Neutrophil (primary cell): ENCODE measurements at regions not wholly inside any gene's neighbourhood (a gene's known extent, or its start where the extent isn't known, plus 50 kb on each side); places are given as distances from the start of the nearest gene placed in this dataset.
"Not testable (repeated sequence)": the region's sequence is repeated elsewhere in the genome, so short reads cannot be mapped to it uniquely, and the experiment has no call there.

Source experiments
- H3K27ac ChIP-seq: fragments of 200-600 bp; sonication (generic); 2 replicates; pipeline ENCODE4 v1.5.1; 2016; ENCODE audit warnings: mild to moderate bottlenecking, moderate library complexity
- H3K27me3 ChIP-seq: fragments of 200-600 bp; sonication (generic); 2 replicates; pipeline ENCODE4 v1.6.0; 2016; ENCODE audit warnings: mild to moderate bottlenecking
- H3K36me3 ChIP-seq: fragments of 200-600 bp; sonication (generic); 2 replicates; pipeline ENCODE4 v1.5.1; 2017
- H3K4me1 ChIP-seq, 2 experiments: fragments of 200-600 bp in 1 of 2; sonication (generic) in 1 of 2; 1 replicate in 1 of 2; 2 replicates in 1 of 2; pipeline versions ENCODE4 v1.5.1 to v1.6.1; 2013 to 2016; ENCODE audit warnings: low read depth in 1 of 2, low read length in 1 of 2, mild to moderate bottlenecking in 1 of 2, moderate library complexity in 1 of 2; ENCODE audit not compliant: control insufficient read depth in 1 of 2, insufficient read depth in 1 of 2
- H3K4me3 ChIP-seq, 2 experiments: fragments of 200-600 bp in 1 of 2; sonication (generic) in 1 of 2; 1 replicate in 1 of 2; 2 replicates in 1 of 2; pipeline ENCODE4 v1.5.1; 2013 to 2016; ENCODE audit warnings: low read depth in 1 of 2, low read length in 1 of 2, mild to moderate bottlenecking in 1 of 2, moderate library complexity in 1 of 2
- H3K9me3 ChIP-seq: fragments of 200-600 bp; sonication (generic); 2 replicates; pipeline ENCODE4 v1.5.1; 2016
- TF ChIP-seq, protein P1 (sequence below): fragments of 200-600 bp; sonication (generic); IDR thresholded peaks from 2 replicates; pipeline ENCODE4 v1.5.1; 2016; ENCODE audit warnings: antibody characterized with exemption

DNA sequence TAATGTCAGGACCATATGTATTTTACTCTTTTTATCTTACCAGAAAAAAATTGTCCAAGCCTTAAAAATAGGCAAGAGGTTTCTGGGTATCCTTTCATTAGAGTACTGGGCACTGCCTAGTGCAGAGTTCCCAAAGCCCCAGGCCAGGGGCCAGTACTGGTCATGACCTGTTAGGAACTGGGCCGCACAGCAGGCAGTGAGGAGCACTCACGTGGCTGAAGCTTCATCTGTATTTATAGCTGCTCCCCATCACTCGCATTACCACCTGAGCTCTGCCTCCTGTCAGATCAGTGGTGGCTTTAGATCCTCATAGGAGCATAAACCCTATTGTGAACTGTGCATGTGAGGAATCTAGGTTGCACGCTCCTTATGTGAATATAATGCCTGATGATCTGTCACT lies 632.9 kb downstream of the UTRN start:
- H3K9me3 ChIP-seq: no peaks in the 10 kb centered on the region
- no peaks in the 10 kb centered on the region for H3K36me3 ChIP-seq
- TF ChIP-seq, protein P1, sequence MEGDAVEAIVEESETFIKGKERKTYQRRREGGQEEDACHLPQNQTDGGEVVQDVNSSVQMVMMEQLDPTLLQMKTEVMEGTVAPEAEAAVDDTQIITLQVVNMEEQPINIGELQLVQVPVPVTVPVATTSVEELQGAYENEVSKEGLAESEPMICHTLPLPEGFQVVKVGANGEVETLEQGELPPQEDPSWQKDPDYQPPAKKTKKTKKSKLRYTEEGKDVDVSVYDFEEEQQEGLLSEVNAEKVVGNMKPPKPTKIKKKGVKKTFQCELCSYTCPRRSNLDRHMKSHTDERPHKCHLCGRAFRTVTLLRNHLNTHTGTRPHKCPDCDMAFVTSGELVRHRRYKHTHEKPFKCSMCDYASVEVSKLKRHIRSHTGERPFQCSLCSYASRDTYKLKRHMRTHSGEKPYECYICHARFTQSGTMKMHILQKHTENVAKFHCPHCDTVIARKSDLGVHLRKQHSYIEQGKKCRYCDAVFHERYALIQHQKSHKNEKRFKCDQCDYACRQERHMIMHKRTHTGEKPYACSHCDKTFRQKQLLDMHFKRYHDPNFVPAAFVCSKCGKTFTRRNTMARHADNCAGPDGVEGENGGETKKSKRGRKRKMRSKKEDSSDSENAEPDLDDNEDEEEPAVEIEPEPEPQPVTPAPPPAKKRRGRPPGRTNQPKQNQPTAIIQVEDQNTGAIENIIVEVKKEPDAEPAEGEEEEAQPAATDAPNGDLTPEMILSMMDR: no peak
- H3K4me1 ChIP-seq: no peaks in the 10 kb centered on the region
- no peak overlapping the region for H3K4me3 ChIP-seq
- no peak overlapping the region for H3K27ac ChIP-seq
- no peaks in the 10 kb centered on the region for H3K27me3 ChIP-seq

DNA sequence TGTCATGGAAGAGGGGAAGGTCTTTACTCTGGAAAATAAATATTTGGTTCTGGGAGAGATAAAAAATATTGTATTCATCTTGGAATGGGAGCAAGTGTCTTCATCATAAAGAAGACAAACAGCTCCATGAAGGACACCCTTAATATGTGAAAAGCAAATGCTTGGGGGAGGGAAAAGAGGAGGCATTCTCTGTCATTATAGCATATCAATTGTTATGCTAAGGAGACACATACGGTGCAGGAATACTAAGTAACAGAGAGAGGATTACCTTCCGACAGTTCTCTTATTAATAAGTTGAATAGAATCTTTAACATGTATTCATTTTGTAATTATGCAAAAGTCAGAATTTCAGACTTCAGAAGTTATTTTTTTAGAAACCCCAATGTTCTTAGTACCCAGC lies 634.4 kb downstream of the UTRN start:
- no peaks in the 10 kb centered on the region for H3K27me3 ChIP-seq
- TF ChIP-seq, protein P1: no peak
- no peaks in the 10 kb centered on the region for H3K4me1 ChIP-seq
- H3K4me3 ChIP-seq: no peak overlapping the region
- H3K27ac ChIP-seq: no peak overlapping the region
- no peaks in the 10 kb centered on the region for H3K36me3 ChIP-seq
- H3K9me3 ChIP-seq: no peaks in the 10 kb centered on the region

DNA sequence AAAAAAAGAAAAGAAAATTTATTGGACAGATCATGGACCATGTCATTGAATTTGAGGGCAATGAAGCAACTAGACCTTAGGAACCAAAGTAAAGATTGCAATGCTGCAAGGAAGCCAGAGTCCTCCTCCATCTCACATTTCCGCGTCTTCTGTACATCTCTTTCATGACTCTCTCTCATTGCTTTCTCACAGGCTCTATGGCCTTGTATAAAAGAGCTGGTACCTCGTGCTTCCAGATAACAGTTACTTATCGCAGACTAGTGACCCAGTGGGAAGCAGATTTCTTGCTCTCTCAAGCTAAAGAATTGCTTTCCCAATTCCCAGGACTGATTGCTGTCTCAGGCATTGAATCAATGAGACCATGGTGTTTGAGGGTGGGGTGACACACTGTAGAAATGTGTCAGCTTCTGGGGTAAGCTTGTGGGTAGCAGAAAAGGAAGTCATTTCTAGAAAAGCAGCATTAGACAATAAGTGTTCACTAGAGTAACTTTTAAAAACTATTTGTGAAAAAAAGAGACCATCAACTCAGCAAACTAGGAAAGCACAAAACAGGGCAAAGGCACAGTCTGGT lies 635.3 kb downstream of the UTRN start:
- TF ChIP-seq, protein P1: no peak
- no peak overlapping the region for H3K4me3 ChIP-seq
- H3K9me3 ChIP-seq: no peaks in the 10 kb centered on the region
- no peaks in the 10 kb centered on the region for H3K36me3 ChIP-seq
- no peak overlapping the region for H3K27ac ChIP-seq
- no peaks in the 10 kb centered on the region for H3K4me1 ChIP-seq
- H3K27me3 ChIP-seq: no peaks in the 10 kb centered on the region

DNA sequence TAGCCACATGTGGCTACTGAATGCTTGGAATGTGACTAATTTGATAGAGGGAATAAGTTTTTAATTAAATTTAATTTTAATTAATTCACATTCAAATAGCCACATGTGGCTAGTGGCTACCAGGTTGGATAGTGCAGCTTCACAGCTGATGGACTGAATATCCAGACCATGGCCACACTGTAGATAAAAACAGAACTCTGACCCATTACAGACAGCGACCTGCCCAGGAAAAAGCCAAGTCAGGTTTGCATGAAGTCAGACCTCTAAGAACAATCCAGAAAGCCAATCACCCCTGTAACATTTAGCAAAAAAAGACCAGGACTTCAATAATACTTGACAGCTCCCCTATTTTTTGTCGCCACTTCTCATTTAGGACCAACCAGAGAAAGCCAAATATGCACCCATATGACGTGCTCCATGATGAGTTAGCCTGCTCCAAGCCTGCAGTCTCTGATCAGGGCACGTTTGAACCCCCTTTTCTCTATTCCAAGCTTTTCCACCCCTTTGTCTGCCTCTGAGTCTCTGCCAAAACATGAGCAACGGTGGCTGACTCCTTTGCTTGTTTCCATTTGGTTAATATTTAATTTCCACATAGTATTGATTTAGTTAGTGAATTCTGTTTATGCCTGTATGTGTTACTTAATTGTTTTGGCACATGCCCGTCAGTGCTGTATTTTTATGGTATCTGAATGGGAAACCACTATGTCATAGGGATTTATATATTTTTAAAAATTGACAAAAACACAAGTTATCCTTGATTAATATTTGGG lies 636.3 kb downstream of the UTRN start:
- TF ChIP-seq, protein P1: no peak
- Histone ChIP-seq H3K9me3 (no peaks in the 10 kb centered on the region), H3K27ac (no peak overlapping the region), H3K4me3 (no peak overlapping the region), H3K4me1 (no peaks in the 10 kb centered on the region), H3K36me3 (no peaks in the 10 kb centered on the region), H3K27me3 (no peaks in the 10 kb centered on the region)

DNA sequence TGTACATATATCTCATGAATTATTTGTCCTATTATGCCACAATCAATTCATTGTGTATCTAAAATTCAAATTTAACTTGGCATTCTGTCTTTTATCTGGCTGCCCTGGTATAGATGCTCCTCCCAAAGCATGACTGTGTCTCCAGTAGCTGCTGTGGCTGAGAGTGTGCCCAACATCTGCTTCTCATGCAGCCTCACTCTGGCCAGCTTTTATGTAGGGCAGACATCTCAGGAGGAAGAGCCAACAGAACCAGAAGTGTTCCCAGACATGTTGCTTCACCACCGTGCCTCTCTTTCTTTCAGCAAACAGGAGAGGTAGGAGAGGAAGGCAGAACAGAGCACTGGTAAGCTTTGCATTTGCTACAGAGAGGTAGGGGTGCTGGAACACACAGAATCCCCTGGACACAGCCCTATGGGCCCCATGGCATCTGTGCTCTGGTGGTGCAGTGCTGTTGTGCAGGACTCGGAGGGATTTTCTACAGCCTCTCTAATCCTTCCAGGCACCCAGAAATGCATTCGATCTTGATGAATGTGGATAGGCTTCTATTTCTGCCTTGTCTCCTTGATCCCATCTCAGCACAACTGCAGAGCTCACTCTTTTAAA lies 637.1 kb downstream of the UTRN start:
- TF ChIP-seq, protein P1: no peak

DNA sequence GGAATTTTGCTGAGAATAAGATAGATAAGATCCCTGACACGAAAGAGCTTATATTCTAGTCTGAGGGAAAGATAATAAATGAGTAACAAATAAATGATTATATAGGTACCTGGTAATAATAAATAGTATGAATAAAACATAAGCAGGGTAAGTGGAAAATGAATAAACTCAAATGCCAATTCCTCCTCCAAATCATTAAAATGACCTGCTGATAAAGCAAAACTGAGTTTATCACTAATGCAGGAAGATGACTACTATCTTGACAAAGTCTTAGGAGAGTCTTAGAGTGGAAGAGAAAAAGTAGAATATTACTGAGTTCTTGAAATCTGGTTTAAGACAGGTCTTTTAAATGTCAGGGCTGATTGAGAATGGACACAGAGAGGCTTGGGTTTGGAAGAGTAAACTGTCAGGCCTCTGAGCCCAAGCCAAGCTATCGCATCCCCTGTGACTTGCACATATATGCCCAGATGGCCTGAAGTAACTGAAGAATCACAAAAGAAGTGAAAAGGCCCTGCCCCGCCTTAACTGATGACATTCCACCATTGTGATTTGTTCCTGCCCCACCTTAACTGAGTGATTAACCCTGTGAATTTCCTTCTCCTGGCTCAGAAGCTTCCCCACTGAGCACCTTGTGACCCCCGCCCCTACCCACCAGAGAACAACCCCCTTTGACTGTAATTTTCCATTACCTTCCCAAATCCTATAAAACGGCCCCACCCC lies 637.8 kb downstream of the UTRN start:
- H3K4me3 ChIP-seq: not testable (repeated sequence)

More for the DNA sequence above, 637.1 kb downstream of the UTRN start:
- Histone ChIP-seq H3K4me1 (no peaks in the 10 kb centered on the region), H3K36me3 (no peaks in the 10 kb centered on the region), H3K27me3 (no peaks in the 10 kb centered on the region), H3K9me3 (no peaks in the 10 kb centered on the region), H3K27ac (no peak overlapping the region), H3K4me3 (no peak overlapping the region)

DNA sequence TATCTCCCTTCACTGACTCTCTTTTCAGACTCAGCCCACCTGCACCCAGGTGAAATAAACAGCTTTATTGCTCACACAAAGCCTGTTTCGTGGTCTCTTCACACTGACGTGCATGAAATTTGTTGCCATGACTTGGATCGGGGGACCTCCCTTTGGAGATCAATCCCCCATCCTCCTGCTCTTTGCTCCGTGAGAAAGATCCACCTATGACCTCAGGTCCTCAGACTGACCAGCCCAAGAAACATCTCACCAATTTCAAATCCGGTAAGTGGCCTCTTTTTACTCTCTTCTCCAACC lies 638.3 kb downstream of the UTRN start:
- H3K9me3 ChIP-seq, H3K27me3 ChIP-seq, H3K27ac ChIP-seq: not testable (repeated sequence)

More for the DNA sequence above, 637.8 kb downstream of the UTRN start:
- not testable (repeated sequence) for H3K9me3 ChIP-seq, H3K27ac ChIP-seq, H3K36me3 ChIP-seq, H3K4me1 ChIP-seq, H3K27me3 ChIP-seq

More for the DNA sequence above, 638.3 kb downstream of the UTRN start:
- H3K36me3 ChIP-seq, H3K4me3 ChIP-seq, H3K4me1 ChIP-seq: not testable (repeated sequence)
